AG09309 (cell line): ENCODE measurements at regions not wholly inside any gene's neighbourhood (a gene's known extent, or its start where the extent isn't known, plus 50 kb on each side); places are given as distances from the start of the nearest gene placed in this dataset.

Source experiments
- DNase-seq: peaks from one replicate; pipeline ENCODE4 v3.0.0-alpha.2; 2010; ENCODE audit warnings: low read depth
- H3K4me3 ChIP-seq: 2 replicates; pipeline ENCODE4 v1.5.1; 2011; ENCODE audit warnings: mild to moderate bottlenecking, low read depth, low read length, moderate library complexity; ENCODE audit not compliant: control insufficient read depth
- TF ChIP-seq, protein P1 (sequence below): IDR thresholded peaks from 2 replicates; pipeline ENCODE4 v1.5.1; 2011; ENCODE audit warnings: mild to moderate bottlenecking, low read depth, low read length, inconsistent platforms; ENCODE audit not compliant: insufficient read depth, control insufficient read depth; ENCODE audit errors: missing control alignments

DNA sequence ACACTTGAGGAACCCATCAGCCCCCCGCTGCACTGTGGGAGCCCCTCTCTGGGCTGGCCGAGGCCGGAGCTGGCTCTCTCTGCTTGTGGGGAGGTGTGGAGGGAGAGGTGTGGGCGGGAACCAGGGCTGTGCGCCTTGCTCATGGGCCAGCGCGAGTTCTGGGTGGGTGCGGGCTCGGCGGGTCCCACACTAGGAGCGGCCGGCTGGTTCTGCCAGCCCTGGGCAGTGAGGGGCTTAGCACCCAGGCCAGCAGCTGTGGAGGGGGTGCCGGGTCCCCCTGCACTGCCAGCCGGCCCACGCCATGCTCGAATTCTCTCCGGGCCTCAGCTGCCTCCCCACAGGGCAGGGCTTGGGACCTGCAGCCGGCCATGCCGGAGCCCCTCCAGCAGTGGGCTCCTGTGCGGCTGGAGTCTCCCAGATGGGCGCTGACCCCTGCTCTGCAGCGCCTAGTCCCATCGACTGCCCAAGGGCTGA is 430.2 kb downstream of the FAT4 start:
- H3K4me3 ChIP-seq, result no peak overlapping the region
- TF ChIP-seq, protein P1, sequence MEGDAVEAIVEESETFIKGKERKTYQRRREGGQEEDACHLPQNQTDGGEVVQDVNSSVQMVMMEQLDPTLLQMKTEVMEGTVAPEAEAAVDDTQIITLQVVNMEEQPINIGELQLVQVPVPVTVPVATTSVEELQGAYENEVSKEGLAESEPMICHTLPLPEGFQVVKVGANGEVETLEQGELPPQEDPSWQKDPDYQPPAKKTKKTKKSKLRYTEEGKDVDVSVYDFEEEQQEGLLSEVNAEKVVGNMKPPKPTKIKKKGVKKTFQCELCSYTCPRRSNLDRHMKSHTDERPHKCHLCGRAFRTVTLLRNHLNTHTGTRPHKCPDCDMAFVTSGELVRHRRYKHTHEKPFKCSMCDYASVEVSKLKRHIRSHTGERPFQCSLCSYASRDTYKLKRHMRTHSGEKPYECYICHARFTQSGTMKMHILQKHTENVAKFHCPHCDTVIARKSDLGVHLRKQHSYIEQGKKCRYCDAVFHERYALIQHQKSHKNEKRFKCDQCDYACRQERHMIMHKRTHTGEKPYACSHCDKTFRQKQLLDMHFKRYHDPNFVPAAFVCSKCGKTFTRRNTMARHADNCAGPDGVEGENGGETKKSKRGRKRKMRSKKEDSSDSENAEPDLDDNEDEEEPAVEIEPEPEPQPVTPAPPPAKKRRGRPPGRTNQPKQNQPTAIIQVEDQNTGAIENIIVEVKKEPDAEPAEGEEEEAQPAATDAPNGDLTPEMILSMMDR, result no peak

DNA sequence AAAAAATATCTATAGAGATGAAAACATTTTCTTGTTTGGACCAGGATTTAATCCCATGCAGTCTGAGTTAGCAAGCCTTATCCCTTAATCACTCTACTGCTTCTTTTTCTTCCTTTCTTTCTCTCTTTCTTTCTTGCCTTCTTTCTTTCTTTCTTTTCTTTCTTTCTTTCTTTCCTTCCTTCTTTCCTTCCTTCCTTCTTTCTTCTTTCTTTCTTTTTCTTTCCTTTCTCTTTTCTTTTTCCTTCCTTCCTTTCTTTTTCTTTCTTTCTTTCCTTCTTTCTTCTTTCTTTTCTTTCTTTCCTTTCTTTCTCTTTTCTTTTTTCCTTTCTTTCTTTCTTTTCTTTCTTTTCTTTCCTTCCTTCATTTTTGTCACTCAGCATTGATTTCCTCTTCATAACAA is 434.6 kb downstream of the FAT4 start:
- no peak overlapping the region for H3K4me3 ChIP-seq
- DNase-seq, result no peak
- TF ChIP-seq, protein P1, result no peak

More for the DNA sequence above, 430.2 kb downstream of the FAT4 start:
- DNase-seq, result no peak

DNA sequence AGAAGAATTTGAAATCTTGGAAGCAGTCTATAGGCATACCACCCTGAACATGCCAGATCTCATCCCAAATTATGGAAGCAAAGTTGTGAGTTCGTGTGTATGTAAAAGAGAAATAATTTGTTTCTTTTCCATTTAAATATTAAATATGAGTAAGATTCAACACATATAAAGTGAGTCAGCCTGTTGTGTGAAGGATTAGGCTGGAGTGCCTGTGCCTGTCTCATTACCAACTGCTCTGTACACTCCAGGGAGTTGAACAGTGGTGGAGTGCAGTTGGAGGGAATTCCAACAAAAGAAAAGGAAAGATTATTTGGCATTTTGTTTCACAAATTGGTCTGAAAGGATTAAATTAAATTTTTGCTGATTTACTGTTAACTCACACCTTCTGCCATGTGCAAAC is 435.6 kb downstream of the FAT4 start:
- no peak overlapping the region for H3K4me3 ChIP-seq
- DNase-seq, result no peak
- TF ChIP-seq, protein P1, result no peak

DNA sequence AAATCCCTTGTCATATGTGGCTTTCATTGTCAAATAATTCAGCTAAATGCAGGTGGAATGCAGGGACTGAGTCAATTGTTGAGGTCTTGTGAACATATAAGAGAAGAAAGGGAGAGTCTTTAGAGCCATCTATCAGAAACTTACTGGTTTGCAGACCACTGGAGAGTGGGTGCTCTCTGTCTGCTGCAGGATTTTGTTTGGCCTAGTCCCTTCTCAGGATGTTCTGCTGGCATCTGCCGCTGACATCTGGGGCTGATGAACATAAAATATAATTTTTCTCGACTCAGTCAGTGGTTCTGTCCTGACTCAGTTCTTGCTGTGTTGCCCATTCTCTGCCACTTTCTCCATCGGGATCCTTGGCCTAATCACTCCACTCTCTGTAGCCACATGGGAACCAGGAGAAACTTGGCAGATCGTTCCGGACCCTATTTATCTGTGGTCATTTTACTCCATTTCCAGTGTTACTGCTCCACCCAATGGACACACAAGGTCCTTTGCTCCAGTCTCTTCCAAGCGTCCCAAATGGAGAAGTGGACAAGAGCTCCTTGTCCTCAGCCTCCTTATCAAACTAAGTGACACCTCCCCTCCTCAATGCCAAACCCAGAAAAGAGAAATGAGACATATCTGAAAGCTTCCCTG is 436.2 kb downstream of the FAT4 start:
- no peak overlapping the region for H3K4me3 ChIP-seq
- peak; percentile 17 for DNase-seq
- TF ChIP-seq, protein P1, result peak; percentile 53

DNA sequence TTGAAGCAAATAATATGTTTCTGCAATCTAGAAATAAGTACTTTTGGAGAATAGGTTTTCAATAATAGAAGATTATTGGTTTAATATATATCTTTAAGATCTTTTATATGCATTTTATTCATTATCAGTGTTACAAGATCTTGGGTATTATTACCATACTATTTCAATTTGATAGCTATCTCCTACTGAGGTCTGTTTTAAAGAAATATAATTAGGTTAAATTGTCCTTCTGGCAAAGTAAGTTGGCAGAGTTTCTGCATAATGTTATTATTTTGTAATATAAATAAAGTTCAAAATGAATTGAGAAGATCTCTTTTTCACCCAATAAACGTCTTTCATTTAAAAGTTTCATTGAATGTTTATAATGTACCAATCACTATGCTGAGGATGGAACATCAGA is 443.7 kb downstream of the FAT4 start:
- no peak for DNase-seq
- TF ChIP-seq, protein P1, result no peak
- H3K4me3 ChIP-seq, result no peak overlapping the region

DNA sequence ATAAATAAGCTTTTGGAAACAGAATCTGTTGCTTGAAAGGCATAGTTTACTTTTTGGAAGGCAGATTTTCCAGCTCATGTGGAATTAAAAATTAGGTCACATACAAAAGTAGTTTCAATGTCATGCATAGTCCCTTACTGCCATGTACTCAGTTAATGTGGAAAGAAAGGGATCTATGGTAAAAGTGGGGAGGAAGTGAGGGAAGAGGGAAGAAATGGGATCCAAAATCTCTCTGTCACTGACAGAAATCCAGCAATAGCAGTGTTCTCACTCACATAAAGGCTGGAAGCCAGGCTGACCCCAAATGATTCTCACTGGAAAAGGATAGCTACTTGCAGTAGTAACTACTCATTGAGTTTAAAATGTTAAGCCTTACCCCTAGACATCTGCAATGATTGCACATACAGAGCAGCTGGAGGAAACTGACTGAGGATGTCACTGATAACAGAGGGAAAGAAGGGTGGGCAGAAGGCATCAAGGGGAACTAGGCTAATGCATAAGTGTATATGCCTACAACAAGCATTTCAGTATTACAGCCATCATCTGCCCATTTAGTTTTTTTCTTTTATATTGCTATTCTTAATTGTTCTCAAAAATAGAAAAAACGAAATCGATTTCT is 445.6 kb downstream of the FAT4 start:
- no peak for DNase-seq
- TF ChIP-seq, protein P1, result no peak
- no peak overlapping the region for H3K4me3 ChIP-seq
